Limb (tissue), 2 donors: ENCODE measurements at regions not wholly inside any gene's neighbourhood (a gene's known extent, or its start where the extent isn't known, plus 50 kb on each side); places are given as distances from the start of the nearest gene placed in this dataset.
A peak's percentile ranks its signal among the peaks of the same experiment; 100 is the strongest.
"Not testable (repeated sequence)": the region's sequence is repeated elsewhere in the genome, so short reads cannot be mapped to it uniquely, and the experiment has no call there.

Source experiments
- DNase-seq, 2 donors: peaks; one replicate each; pipeline ENCODE4 v3.0.0-alpha.2; 2016; ENCODE audit errors: extremely low spot score in 2 of 2

GRCh38 chr1:165965857-165966256 is 138.4 kb downstream of the UCK2 start:
- DNase-seq = no peak

DNA sequence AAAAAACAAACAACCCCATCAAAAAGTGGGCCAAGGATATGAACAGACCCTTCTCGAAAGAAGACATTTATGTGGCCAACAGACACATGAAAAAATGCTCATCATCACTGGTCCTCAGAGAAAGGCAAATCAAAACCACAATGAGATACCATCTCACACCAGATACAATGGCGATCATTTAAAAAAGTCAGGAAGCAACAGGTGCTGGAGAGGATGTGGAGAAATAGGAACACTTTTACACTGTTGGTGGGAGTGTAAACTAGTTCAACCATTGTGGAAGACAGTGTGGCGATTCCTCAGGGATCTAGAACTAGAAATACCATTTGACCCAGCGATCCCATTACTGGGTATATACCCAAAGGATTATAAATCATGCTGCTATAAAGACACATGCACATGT is 142.0 kb downstream of the UCK2 start:
- DNase-seq = not testable (repeated sequence)

DNA sequence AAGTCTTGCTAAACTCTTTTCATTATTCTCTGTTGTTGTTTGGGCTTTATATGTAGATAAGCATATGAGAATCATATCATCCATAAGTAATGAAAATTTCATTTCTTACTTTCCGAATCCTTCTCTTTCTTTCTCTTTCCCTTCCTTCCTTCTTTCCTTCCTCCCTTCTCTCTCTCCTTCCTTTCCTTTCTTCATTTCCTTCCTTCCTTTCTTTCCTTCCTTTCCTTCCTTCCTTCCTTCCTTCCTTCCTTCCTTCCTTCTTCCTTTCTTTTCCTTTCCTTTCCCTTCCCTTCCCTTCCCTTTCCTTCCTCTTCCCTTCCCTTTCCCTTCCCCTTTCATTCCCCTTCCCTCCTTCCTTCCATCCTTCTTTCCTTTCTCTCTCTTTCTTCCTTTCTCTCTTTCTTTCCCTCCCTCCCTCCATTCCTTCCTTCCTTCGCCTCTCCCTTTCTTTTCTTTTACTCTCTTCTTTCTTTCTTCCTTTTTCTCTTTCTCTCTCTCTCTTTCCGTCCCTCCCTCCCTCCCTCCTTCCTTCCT is 147.3 kb downstream of the UCK2 start:
- DNase-seq = no peak

DNA sequence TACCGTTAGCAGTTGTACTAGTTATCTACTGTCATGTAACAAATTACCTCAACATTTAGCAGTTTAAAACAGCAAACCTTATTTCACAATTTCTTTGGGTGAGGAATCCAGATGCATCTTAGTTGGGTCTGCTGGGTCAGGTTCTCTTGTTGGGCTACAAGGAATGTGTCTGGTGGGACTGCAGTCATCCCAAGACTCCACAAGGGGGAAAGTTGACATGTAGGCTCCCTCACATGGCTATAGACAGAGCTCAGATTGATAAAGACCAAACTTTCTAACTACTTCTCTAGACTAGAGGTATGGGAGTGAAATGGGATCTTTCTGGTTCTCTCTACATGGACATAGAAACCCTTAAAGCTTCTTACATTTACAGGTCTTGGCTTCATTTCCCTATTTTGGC is 160.9 kb downstream of the UCK2 start:
- no peak for DNase-seq

- DNase-seq = no peak
Measured at GRCh38 chr1:165988817-165989216, 161.4 kb downstream of the UCK2 start.

- DNase-seq = peak in 1 of 2 donors; percentile 44
Measured at GRCh38 chr1:165992533-165992932, 165.1 kb downstream of the UCK2 start.

- DNase-seq = no peak
Measured at GRCh38 chr1:165994107-165994506, 166.7 kb downstream of the UCK2 start.

GRCh38 chr1:165999826-166000225 is 167.0 kb downstream of the FAM78B start:
- DNase-seq = no peak

GRCh38 chr1:166007176-166007575 is 159.6 kb downstream of the FAM78B start:
- DNase-seq = no peak

DNA sequence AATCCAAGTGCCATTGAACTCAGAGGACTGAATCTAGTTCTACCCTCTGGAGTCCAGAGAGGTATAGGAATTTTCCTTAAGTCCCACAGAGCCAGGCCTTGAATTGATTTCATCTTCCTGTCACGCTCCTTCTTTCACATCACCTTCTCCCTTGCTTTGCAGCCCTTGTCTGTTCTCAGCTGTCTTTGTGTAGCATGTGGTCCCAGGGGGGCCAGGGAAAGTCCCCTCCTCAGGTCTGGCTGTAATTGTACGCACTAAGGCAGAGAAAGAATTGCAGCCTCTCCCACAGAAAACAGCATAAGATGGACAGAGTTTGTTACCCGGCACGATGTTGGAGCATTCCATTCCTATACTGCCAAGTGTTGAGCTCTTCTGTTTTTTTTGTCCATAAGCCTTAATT is 153.6 kb downstream of the FAM78B start:
- DNase-seq = no peak

DNA sequence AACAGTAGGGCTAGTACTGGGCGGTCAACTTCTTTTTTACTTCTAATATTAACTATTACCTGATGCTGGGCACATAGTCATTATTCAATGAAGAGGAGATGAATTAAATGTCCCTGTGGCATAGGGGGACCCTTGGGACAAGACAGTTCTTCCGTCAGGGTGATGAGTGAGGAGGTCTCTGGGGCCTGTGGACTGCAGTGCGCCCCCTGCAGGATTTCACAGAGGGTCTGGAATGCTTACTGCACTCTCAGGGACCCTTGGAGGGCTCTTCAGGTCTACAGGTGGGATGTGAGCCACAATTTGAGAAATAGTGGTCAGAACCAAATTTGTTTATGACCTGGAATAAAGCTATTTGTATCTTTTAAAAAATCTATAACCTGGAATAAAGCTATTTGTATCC is 149.4 kb downstream of the FAM78B start:
- no peak for DNase-seq
